ENCODE measurements at regions not wholly inside any gene's neighbourhood (a gene's known extent, or its start where the extent isn't known, plus 50 kb on each side); places are given as distances from the start of the nearest gene placed in this dataset.

DNA sequence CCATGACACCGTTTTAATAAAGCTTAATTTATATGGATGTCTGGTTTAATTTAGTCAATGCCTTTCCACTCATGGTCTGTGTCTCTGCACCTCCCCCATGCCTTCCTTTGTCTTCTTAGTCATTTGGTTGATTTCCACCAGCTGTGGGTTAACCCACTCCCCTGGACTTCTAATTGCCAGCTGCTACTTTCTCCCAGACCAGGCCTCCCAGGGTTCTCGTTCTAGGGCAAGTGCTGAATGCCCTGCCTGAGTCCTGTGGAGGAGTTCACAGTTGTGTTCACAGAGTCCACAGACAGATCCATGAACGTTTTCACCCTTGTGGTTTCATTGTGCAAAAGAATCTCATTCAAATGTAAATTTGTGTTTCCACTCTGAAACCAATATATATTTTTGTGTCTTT, 243.4 kb downstream of the NUF2 start:
- TF ChIP-seq, protein P1, sequence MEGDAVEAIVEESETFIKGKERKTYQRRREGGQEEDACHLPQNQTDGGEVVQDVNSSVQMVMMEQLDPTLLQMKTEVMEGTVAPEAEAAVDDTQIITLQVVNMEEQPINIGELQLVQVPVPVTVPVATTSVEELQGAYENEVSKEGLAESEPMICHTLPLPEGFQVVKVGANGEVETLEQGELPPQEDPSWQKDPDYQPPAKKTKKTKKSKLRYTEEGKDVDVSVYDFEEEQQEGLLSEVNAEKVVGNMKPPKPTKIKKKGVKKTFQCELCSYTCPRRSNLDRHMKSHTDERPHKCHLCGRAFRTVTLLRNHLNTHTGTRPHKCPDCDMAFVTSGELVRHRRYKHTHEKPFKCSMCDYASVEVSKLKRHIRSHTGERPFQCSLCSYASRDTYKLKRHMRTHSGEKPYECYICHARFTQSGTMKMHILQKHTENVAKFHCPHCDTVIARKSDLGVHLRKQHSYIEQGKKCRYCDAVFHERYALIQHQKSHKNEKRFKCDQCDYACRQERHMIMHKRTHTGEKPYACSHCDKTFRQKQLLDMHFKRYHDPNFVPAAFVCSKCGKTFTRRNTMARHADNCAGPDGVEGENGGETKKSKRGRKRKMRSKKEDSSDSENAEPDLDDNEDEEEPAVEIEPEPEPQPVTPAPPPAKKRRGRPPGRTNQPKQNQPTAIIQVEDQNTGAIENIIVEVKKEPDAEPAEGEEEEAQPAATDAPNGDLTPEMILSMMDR (IDR thresholded peaks at IDR 0.05): no peak
- no peak for TF ChIP-seq POLR2AphosphoS5 (IDR thresholded peaks at IDR 0.05)
